HG03095 (cell line): ENCODE measurements at regions not wholly inside any gene's neighbourhood (a gene's known extent, or its start where the extent isn't known, plus 50 kb on each side); places are given as distances from the start of the nearest gene placed in this dataset.

Experiments
- ATAC-seq: cut with Tn5 transposase; IDR thresholded peaks from one replicate; pipeline ENCODE4 v1.9.1; 2021; ENCODE audit warnings: moderate library complexity; ENCODE audit not compliant: unreplicated experiment

DNA sequence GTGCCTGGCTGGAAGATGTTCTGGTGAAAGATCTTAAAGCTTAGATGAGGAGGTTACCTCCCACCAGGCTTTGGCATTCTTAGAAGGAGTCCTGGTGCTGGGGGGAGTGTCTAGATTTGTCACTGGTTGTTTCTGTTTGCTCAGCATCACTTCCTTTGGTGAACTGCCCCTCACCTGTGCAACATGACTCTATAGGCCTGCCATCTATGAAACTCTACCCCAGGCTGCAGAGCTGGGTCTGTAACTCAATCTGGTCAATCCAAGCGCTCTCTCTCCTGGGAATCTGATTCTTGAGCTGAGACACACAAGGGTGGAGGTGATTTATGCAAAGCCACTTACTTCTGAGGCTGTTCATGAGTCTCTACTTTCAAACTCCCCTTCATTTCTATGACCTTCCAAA is 399.4 kb downstream of the NPIPA7 start:
- no peak for ATAC-seq

- no peak for ATAC-seq
Observed at GRCh38 chr16:16780588-16780987, 401.6 kb downstream of the NPIPA7 start.

- ATAC-seq = no peak
Observed at GRCh38 chr16:16782153-16782552, 403.2 kb downstream of the NPIPA7 start.

- no peak for ATAC-seq
Observed at GRCh38 chr16:16788004-16788403, 409.1 kb downstream of the NPIPA7 start.

GRCh38 chr16:16790597-16790996 is 411.7 kb downstream of the NPIPA7 start:
- ATAC-seq = no peak

DNA sequence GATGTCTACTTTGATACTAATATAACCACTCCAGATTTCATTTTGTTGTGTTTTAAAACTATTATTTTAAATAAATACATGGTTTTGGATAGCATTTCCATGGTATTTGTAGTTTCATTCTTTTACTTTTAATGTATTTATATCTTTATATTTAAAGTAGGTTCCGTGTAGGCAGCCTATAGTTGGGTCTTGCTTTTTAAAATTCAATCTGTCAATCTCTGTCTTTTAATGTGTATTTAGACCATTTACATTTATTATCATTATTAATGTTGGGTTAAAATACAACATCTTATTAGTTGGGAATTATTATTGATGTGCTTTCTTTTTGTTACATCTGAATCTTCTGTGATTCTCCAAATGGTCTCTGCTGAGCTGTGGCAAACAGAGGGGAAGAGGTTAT is 412.1 kb downstream of the NPIPA7 start:
- ATAC-seq = no peak

- ATAC-seq = no peak
Observed at GRCh38 chr16:16797239-16797638, 418.3 kb downstream of the NPIPA7 start.

DNA sequence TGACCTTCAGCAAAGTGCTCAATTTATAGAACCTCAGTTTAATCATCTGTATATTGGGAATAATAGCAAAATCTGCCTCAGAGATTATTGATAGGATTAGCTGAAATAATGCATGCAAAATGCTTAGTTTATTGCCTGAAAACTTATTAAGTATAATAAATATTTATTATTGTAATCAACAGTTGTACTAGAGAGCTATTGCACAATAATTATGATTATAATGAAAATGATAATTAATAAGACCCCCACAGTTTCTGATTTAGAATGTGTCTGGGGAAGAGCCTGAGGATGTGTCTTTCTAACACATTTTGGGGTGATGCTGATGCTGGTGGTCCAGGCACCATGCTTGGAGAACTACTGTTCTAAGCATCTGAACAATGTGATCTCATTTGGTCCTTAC is 419.6 kb downstream of the NPIPA7 start:
- ATAC-seq = no peak

DNA sequence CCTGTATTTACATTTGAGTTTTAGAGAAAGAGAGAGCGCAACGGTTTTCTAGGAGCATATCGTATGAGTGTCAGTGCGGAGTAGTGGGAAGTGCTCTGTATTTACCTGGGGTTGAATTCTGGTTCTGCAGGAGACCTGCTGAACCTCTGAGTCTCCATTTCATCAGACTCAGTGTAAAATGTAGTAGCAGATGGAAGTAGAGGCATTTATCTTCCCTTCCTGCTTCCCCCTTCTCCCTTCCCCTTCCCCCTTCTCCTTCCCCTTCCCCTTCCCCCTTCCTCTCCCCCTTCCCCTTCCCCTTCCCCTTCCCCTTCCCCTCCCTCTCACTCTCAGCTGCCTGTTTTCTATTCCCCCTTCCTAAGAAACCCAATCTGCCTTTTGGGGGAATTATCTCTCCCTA is 426.9 kb downstream of the NPIPA7 start:
- no peak for ATAC-seq

- ATAC-seq = no peak
Observed at GRCh38 chr16:16815641-16816040, 436.7 kb downstream of the NPIPA7 start.

DNA sequence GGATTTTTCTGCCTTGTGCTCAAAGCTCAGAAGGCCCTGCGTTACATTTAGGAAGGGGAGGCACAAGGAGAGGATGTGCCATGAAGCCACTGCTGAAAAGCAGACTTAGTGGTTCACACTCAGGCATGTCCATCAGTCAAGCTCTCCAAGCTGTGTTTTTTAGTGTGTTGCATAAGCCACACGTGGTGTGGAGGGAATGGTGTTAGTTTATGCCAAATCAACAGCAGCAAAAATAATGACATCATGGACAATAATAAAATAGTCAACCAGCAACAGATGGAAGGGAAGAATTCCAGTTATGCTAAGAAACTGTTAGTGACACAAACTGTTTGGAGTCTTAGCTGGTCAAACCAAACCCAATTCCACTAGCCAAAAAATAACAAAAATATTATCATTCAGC is 438.3 kb downstream of the NPIPA7 start:
- no peak for ATAC-seq

DNA sequence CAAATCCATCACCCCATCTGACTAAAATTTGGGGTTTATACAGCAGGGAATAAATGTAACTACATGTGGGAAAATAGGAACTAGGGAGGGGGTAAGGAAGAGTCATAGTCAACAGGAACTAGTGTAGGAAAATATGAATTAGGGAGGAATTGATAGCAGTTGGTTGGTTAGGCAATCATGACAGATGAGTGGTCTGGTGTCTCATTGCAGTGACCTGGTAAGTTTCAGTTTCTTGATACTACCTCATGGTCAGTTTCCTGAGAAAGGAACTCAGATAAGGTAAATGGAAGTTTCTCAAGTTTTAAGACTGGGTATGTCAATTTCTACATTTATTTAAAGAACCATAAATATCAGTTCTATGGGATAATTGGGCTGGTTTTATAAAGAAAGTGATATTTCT is 442.3 kb downstream of the NPIPA7 start:
- ATAC-seq = no peak

DNA sequence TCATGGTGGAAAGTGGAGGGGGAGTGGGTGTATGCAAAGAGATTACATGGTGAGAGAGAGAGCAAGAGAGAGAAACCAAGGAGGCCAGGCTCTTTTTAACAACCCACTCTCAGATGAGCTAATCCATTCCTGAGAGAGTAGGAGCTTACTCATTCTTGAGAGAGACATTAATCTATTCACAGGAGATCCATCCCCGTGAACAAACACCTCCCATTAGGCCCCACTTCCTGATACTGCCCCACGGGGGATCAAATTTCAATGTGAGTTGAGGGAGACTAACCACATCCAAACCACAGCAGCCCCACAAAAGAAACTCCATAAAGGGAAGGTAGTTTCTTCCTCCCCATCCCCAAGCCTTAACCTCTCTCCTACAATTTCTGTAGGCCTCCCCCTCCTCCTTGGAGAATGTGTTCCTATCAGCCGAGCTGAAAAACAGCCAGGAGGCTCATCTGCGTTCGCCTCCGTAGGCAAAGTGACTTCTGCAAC is 450.0 kb downstream of the NPIPA7 start:
- no peak for ATAC-seq

DNA sequence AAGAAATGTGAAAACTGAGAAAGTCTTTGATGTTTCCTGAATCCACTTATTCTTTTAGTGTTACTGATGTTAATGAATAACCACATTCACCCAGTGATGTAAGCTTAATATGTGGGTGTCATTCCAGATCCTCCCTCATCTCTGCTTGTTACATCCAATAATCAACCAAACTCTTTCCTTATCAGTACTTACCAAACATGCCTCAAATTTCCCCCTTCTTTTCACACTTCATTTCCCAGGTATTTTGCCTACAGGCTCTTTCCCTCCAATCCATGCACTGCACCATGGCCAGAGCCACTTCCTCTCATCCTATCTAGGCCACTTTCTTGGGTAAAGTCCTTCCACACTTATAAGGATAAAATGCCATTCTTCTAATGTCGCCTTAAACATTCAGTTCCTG is 451.5 kb downstream of the NPIPA7 start:
- ATAC-seq = no peak

GRCh38 chr16:16830973-16831372 is 452.0 kb downstream of the NPIPA7 start:
- ATAC-seq = no peak

- ATAC-seq = no peak
Observed at GRCh38 chr16:16833165-16833564, 454.2 kb downstream of the NPIPA7 start.

DNA sequence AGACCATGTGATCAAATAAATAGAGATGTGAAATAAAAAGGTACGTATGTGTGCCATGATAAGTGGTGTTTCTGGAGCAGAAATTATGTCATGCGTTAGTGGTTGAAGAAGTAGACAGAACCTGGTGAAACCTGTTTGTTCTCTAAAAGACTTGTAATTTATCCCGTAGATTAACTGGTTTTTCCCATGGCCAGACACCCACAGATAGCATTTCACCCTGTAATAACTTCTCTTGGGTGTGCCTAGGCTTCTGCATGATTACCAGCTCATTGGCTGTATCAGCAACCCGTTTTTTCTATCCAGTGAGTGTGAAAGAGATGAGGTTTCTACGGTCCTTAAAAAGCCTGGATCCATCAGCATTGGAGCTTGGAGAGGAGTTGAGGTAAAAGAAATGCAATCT is 471.3 kb downstream of the NPIPA7 start:
- no peak for ATAC-seq

GRCh38 chr16:16857012-16857411 is 478.1 kb downstream of the NPIPA7 start:
- ATAC-seq = no peak

GRCh38 chr16:16857603-16858283 is 478.8 kb downstream of the NPIPA7 start:
- no peak for ATAC-seq

DNA sequence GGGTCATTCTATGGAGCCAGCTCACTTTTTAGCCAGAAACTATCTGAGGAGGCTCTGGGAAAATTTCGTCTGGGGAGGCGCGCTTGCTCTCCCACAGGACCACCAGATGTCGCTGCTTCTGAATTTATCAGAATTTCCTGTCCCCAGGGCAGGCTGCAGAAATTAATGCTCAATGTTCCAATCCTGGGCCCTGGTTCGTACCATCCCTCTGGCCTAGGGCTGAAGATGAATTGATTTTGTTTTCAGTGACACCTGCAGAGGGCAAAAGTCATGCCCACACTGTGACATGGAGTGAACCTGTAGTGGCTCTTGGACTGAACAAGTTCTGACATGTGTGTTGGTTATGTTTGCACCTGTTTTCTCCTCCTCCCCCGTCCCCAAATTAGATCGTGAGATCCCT is 482.6 kb downstream of the NPIPA7 start:
- no peak for ATAC-seq

GRCh38 chr16:16863672-16864071 is 484.7 kb downstream of the NPIPA7 start:
- ATAC-seq = no peak

- ATAC-seq = no peak
Observed at GRCh38 chr16:16864536-16864935, 485.6 kb downstream of the NPIPA7 start.

DNA sequence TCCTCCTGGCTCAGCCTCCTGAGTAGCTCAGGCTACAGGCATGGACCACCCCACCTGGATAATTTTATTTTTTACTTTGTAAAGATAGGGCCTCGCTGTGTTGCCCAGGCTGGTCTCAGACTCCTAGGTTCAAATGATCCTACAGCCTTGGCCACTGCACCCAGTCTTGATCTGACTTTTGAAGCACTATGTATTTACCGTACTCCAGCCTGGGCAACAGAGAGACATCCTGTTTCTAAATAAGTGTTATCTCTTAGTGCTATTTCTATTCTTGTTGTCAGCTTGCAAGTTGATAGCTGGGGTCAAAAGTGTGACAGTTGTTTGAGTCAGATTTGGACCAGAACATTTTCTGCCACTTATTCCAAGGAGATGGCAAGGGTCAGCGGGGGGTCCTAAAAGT is 486.4 kb downstream of the NPIPA7 start:
- ATAC-seq = no peak
